IPS-20b (cell line): ENCODE measurements at regions not wholly inside any gene's neighbourhood (a gene's known extent, or its start where the extent isn't known, plus 50 kb on each side); places are given as distances from the start of the nearest gene placed in this dataset.
"Not testable (repeated sequence)": the region's sequence is repeated elsewhere in the genome, so short reads cannot be mapped to it uniquely, and the experiment has no call there.

Source experiments
- H3K27ac ChIP-seq: one replicate; pipeline ENCODE4 v1.5.1; 2013; ENCODE audit warnings: low read length
- H3K27me3 ChIP-seq: 2 replicates; pipeline ENCODE4 v1.6.1; 2013; ENCODE audit warnings: mild to moderate bottlenecking, low read length, inconsistent platforms; ENCODE audit not compliant: insufficient read depth
- H3K36me3 ChIP-seq: 2 replicates; pipeline ENCODE4 v1.6.1; 2013; ENCODE audit warnings: low read depth, mild to moderate bottlenecking, inconsistent platforms, low read length, moderate library complexity; ENCODE audit not compliant: insufficient read depth
- H3K4me1 ChIP-seq: 2 replicates; pipeline ENCODE4 v1.6.1; 2013; ENCODE audit warnings: mild to moderate bottlenecking, control low read depth, inconsistent platforms, low read length, moderate library complexity; ENCODE audit not compliant: insufficient read depth
- H3K4me3 ChIP-seq: 2 replicates; pipeline ENCODE4 v1.5.1; 2013; ENCODE audit warnings: mild to moderate bottlenecking, low read length, inconsistent platforms
- H3K9ac ChIP-seq: 2 replicates; pipeline ENCODE4 v1.6.1; 2013; ENCODE audit warnings: low read depth, mild to moderate bottlenecking, inconsistent platforms, low read length, moderate library complexity
- H3K9me3 ChIP-seq: 2 replicates; pipeline ENCODE4 v1.6.1; 2013; ENCODE audit warnings: mild to moderate bottlenecking, low read depth, low read length, inconsistent platforms; ENCODE audit not compliant: insufficient read depth

- H3K36me3 ChIP-seq = no peaks in the 10 kb centered on the region
- no peak overlapping the region for H3K4me3 ChIP-seq
- H3K27ac ChIP-seq = no peak overlapping the region
- H3K4me1 ChIP-seq = peaks cover 30% of the 10 kb centered on the region; the same call in 1 of the 2 replicates
- no peaks in the 10 kb centered on the region for H3K9me3 ChIP-seq
- H3K27me3 ChIP-seq = no peaks in the 10 kb centered on the region
- H3K9ac ChIP-seq = no peak overlapping the region
Measured at GRCh38 chr4:115222061-115222460, 108.6 kb upstream of the NDST4 start.

DNA sequence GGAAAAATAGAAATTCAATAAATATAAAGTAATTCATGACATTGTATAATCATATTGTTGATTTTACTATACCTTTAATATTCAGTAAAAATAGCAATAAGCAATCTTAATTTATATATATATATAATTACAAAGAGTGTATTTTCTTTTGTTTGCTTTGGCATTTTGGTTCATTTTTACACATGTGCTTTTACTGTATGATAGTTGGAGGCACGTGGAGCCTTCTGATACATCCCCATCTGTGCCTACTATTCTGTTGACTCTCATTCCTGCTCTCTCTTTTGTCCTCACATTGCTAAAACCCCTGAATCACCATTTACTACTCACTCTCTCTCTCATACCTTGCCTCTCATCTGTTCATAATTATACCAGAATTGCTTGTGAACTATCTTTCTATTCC is 106.4 kb upstream of the NDST4 start:
- Histone ChIP-seq H3K4me3 (peak overlapping the region; percentile 20; the same call in 1 of the 2 replicates), H3K4me1 (peaks cover 30% of the 10 kb centered on the region; the same call in 1 of the 2 replicates), H3K27me3 (no peaks in the 10 kb centered on the region), H3K9me3 (no peaks in the 10 kb centered on the region), H3K36me3 (no peaks in the 10 kb centered on the region), H3K9ac (no peak overlapping the region), H3K27ac (no peak overlapping the region)

DNA sequence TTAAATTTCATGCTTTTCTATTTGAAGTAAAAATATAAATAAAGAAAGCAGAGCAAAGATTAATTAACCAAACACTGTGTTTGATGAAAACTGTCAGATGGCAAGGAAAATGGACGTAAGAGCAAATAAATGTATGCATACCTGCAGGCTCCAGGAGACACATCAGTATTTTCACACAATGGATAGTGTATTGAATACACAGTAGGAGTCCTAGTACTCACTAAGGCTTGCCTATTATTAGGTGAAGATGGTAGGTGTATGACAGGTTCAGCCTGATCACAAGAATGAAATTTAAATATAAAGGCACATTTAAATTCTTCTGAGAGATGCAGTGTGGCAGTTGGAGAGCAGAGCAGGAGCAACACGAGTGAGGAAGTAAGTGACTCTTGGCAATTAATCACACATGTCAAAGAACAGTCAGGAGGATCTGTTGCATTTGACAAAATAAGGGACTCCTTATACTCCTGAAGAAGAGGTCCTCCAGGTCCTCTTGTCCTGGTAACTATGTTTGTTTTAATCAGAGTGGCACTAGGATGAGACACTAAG is 106.0 kb upstream of the NDST4 start:
- H3K27me3 ChIP-seq = no peaks in the 10 kb centered on the region
- peak overlapping the region; percentile 20; the same call in 1 of the 2 replicates for H3K4me3 ChIP-seq
- no peaks in the 10 kb centered on the region for H3K36me3 ChIP-seq
- no peak overlapping the region for H3K27ac ChIP-seq
- H3K4me1 ChIP-seq = peaks cover 30% of the 10 kb centered on the region; the same call in 1 of the 2 replicates
- no peaks in the 10 kb centered on the region for H3K9me3 ChIP-seq
- no peak overlapping the region for H3K9ac ChIP-seq

DNA sequence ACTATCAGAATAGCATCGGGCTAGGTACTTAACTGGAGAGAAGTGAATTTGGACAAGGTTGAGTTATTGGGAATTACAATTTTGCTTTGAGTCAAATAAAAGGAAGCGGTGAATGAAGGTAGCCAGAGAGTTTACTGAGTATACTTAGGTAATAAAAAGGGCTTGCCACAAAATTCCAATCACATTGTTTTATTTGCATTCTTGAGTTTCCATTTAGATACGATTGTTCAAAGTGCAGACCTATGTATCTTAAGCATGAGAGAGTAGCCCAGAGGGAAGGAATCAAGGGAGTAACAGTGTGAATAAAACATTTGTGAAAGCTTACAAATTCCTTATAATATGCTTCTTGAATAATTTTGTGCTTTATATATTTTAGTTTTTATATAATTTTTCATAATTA is 102.5 kb upstream of the NDST4 start:
- Histone ChIP-seq H3K4me3 (no peak overlapping the region), H3K4me1 (peaks cover 20% of the 10 kb centered on the region; the same call in 1 of the 2 replicates), H3K27ac (no peak overlapping the region)

GRCh38 chr4:115213716-115214115 is 100.3 kb upstream of the NDST4 start:
- Histone ChIP-seq H3K27ac (no peak overlapping the region), H3K4me1 (peaks cover 6% of the 10 kb centered on the region; the same call in 1 of the 2 replicates), H3K4me3 (no peak overlapping the region), H3K36me3 (no peaks in the 10 kb centered on the region), H3K9me3 (no peaks in the 10 kb centered on the region), H3K9ac (no peak overlapping the region), H3K27me3 (no peaks in the 10 kb centered on the region)

More for the DNA sequence above, 102.5 kb upstream of the NDST4 start:
- Histone ChIP-seq H3K9ac (no peak overlapping the region), H3K36me3 (no peaks in the 10 kb centered on the region), H3K27me3 (no peaks in the 10 kb centered on the region), H3K9me3 (no peaks in the 10 kb centered on the region)

DNA sequence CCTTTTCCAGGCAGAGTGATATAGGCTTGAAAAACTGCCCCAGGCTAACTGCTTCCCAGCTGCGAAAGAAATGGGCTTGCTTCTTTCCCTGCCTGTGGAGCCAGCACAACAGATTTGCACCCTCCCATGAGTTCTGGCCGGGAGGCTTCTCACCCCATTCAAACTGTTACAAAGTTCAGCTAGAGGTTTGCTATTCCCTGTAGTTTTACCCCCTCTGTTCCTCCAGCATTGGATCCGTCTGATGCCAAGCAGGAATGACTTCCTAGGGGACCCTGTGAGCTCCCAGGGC is 87.6 kb upstream of the NDST4 start:
- Histone ChIP-seq H3K4me3 (no peak overlapping the region), H3K4me1 (no peaks in the 10 kb centered on the region), H3K27me3 (no peaks in the 10 kb centered on the region), H3K9ac (no peak overlapping the region), H3K9me3 (no peaks in the 10 kb centered on the region), H3K27ac (no peak overlapping the region), H3K36me3 (no peaks in the 10 kb centered on the region)

DNA sequence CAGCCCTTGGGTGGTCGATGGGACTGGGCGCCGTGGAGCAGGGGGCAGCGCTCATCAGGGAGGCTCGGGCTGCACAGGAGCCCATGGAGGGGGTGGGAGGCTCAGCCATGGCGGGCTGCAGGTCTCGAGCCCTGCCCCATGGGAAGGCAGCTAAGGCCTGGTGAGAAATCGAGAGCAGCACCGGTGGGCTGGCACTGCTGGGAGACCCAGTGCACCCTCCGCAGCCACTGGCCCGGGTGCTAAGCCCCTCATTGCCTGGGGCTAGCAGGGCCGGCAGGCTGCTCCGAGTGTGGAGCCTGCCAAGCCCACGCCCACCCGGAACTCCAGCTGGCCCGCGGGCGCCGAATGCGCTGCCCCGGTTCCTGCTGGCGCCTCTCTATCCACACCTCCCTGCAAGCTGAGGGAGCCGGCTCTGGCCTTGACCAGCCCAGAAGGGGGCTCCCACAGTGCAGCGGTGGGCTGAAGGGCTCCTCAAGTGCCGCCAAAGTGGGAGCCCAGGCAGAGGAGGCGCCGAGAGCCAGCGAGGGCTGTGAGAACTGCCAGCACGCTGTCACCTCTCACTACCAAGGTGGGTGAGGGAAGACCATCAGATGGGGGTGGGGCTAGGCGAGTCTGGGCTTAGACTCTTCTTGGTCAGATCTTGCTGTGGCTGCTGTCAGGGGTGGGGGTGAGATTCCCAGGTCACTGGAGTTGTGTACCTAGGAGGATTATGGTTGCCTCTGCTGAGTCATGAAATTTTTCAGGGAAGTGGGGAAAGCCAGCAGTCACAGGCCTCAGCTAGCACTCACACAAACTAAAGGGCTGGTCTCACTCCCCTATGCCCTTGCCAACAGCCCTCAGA is 87.0 kb upstream of the NDST4 start:
- not testable (repeated sequence) for H3K27me3 ChIP-seq, H3K27ac ChIP-seq, H3K4me3 ChIP-seq, H3K9ac ChIP-seq, H3K36me3 ChIP-seq, H3K9me3 ChIP-seq, H3K4me1 ChIP-seq

DNA sequence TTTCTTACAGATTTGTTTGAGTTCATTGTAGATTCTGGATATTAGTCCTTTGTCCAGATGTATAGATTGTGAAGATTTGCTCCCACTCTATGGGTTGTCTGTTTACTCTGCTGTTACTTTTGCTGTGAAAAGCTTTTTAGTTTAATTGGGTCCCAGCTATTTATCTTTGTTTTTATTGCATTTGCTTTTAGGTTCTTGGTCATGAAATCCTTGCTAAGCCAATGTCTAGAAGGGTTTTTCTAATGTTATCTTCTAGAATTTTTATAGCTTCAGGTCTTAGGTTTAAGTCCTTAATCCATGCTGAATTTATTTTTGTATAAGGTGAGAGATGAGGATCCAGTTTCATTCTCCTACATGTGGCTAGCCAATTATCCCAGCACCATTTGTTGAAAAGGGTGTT is 81.2 kb upstream of the NDST4 start:
- H3K36me3 ChIP-seq = not testable (repeated sequence)

GRCh38 chr4:115190529-115190928 is 77.1 kb upstream of the NDST4 start:
- Histone ChIP-seq H3K27ac (no peak overlapping the region), H3K9me3 (no peaks in the 10 kb centered on the region), H3K4me3 (no peak overlapping the region), H3K27me3 (no peaks in the 10 kb centered on the region), H3K36me3 (no peaks in the 10 kb centered on the region), H3K4me1 (no peaks in the 10 kb centered on the region), H3K9ac (no peak overlapping the region)

More for the DNA sequence above, 81.2 kb upstream of the NDST4 start:
- not testable (repeated sequence) for H3K27ac ChIP-seq, H3K9ac ChIP-seq, H3K4me3 ChIP-seq, H3K27me3 ChIP-seq, H3K9me3 ChIP-seq, H3K4me1 ChIP-seq

DNA sequence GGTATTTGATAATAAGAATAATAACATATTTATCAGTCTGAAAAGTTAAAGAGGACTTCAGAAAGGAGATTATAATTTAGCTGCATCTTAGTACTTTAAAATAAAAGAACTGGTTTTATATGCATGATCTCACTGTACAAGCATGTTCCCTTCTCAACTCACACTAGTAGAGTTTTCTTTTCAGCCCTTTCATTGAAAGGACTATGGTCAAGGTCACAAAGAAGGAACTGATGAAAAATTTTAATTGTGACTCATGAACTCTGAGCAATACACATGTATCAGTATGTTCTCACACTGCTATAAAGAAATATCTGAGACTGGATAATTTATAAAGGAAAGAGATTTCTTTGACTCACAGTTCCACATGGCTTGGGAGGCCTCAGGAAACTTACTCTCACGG is 73.7 kb upstream of the NDST4 start:
- Histone ChIP-seq H3K9ac (no peak overlapping the region), H3K27ac (no peak overlapping the region), H3K4me1 (no peaks in the 10 kb centered on the region), H3K4me3 (no peak overlapping the region), H3K36me3 (no peaks in the 10 kb centered on the region), H3K9me3 (no peaks in the 10 kb centered on the region), H3K27me3 (no peaks in the 10 kb centered on the region)

DNA sequence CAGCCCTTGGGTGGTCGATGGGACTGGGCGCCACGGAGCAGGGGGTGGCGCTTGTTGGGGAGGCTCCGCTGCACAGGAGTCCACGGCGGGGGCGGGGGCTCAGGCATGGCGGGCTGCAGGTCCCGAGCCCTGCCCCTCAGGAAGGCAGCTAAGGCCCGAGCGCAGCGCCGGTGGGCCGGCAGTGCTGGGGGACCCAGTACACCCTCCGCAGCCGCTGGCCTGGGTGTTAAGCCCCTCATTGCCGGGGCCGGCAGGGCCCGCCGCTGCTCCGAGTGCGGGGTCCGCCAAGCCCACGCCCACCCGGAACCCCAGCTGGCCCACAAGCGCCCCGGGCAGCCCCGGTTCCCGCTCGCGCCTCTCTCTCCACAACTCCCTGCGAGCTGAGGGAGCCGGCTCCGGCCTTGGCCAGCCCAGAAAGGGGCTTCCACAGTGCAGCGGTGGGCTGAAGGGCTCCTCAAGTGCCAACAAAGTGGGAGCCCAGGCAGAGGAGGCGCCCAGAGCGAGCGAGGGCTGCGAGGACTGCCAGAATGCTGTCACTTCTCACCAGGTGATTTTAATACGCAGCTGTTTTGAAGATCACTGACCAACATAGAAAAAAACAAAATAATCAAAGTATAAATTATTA is 66.1 kb upstream of the NDST4 start:
- not testable (repeated sequence) for H3K27ac ChIP-seq, H3K36me3 ChIP-seq, H3K4me1 ChIP-seq, H3K9me3 ChIP-seq, H3K27me3 ChIP-seq, H3K9ac ChIP-seq, H3K4me3 ChIP-seq

- not testable (repeated sequence) for H3K4me1 ChIP-seq, H3K9ac ChIP-seq, H3K36me3 ChIP-seq, H3K27ac ChIP-seq, H3K4me3 ChIP-seq, H3K27me3 ChIP-seq, H3K9me3 ChIP-seq
Measured at GRCh38 chr4:115178687-115179086, 65.3 kb upstream of the NDST4 start.
